ENCODE measurements at regions not wholly inside any gene's neighbourhood (a gene's known extent, or its start where the extent isn't known, plus 50 kb on each side); places are given as distances from the start of the nearest gene placed in this dataset.

- Histone ChIP-seq H3K27ac (replicated peaks) (no peak overlapping the region), H3K27me3 (ENCODE audit: low read depth) (peaks cover 72% of the 10 kb centered on the region), H3K4me3 (no peak overlapping the region), H3K9me3 (replicated peaks) (peaks cover 9% of the 10 kb centered on the region), H3K36me3 (no peaks in the 10 kb centered on the region), H3K4me1 (no peaks in the 10 kb centered on the region)
- no peak for DNase-seq
- intact Hi-C loops (cut with micrococcal nuclease), result no loop called here
- TF ChIP-seq CTCF (IDR thresholded peaks at IDR 0.05; ENCODE audit: borderline replicate concordance), result no peak
Observed at GRCh38 chr16:20259541-20259940, 67.8 kb downstream of the GP2 start.

- DNase-seq, result no peak
- H3K4me3 ChIP-seq, result no peak overlapping the region
- no peak overlapping the region for H3K27ac ChIP-seq (replicated peaks)
- no peaks in the 10 kb centered on the region for H3K4me1 ChIP-seq
- H3K9me3 ChIP-seq (replicated peaks), result peaks cover 9% of the 10 kb centered on the region
- no peak for TF ChIP-seq CTCF (IDR thresholded peaks at IDR 0.05; ENCODE audit: borderline replicate concordance)
- intact Hi-C loops (cut with micrococcal nuclease), result no loop called here
- H3K27me3 ChIP-seq (ENCODE audit: low read depth), result peaks cover 50% of the 10 kb centered on the region
- H3K36me3 ChIP-seq, result no peaks in the 10 kb centered on the region
Observed at GRCh38 chr16:20257234-20257633, 70.1 kb downstream of the GP2 start.

GRCh38 chr16:20255002-20255401, 72.3 kb downstream of the GP2 start:
- DNase-seq, result no peak
- Histone ChIP-seq H3K27me3 (ENCODE audit: low read depth) (peaks cover 28% of the 10 kb centered on the region), H3K9me3 (replicated peaks) (peaks cover 9% of the 10 kb centered on the region), H3K36me3 (no peaks in the 10 kb centered on the region), H3K4me3 (no peak overlapping the region), H3K27ac (replicated peaks) (no peak overlapping the region), H3K4me1 (no peaks in the 10 kb centered on the region)
- intact Hi-C loops (cut with micrococcal nuclease), result no loop called here
- TF ChIP-seq CTCF (IDR thresholded peaks at IDR 0.05; ENCODE audit: borderline replicate concordance), result no peak

GRCh38 chr16:20253825-20254224, 73.5 kb downstream of the GP2 start:
- Histone ChIP-seq H3K27me3 (ENCODE audit: low read depth) (peaks cover 17% of the 10 kb centered on the region), H3K36me3 (no peaks in the 10 kb centered on the region), H3K4me3 (no peak overlapping the region), H3K4me1 (no peaks in the 10 kb centered on the region), H3K27ac (replicated peaks) (no peak overlapping the region), H3K9me3 (replicated peaks) (peaks cover 2% of the 10 kb centered on the region)
- DNase-seq, result no peak
- no peak for TF ChIP-seq CTCF (IDR thresholded peaks at IDR 0.05; ENCODE audit: borderline replicate concordance)
- intact Hi-C loops (cut with micrococcal nuclease), result no loop called here

GRCh38 chr16:20249211-20249610, 78.1 kb downstream of the GP2 start:
- TF ChIP-seq CTCF (IDR thresholded peaks at IDR 0.05; ENCODE audit: borderline replicate concordance), result no peak
- no peak for DNase-seq
- Histone ChIP-seq H3K4me3 (no peak overlapping the region), H3K36me3 (no peaks in the 10 kb centered on the region), H3K27me3 (ENCODE audit: low read depth) (peaks cover 7% of the 10 kb centered on the region), H3K4me1 (no peaks in the 10 kb centered on the region), H3K27ac (replicated peaks) (no peak overlapping the region), H3K9me3 (replicated peaks) (no peaks in the 10 kb centered on the region)
- intact Hi-C loops (cut with micrococcal nuclease), result no loop called here

- Histone ChIP-seq H3K27ac (replicated peaks) (no peak overlapping the region), H3K4me3 (no peak overlapping the region), H3K9me3 (replicated peaks) (no peaks in the 10 kb centered on the region), H3K27me3 (ENCODE audit: low read depth) (peaks cover 22% of the 10 kb centered on the region), H3K4me1 (no peaks in the 10 kb centered on the region), H3K36me3 (no peaks in the 10 kb centered on the region)
- no peak for TF ChIP-seq CTCF (IDR thresholded peaks at IDR 0.05; ENCODE audit: borderline replicate concordance)
- no peak for DNase-seq
- intact Hi-C loops (cut with micrococcal nuclease), result no loop called here
Observed at GRCh38 chr16:20247076-20247475, 80.2 kb downstream of the GP2 start.
